Activated CD8-positive, alpha-beta T cell treated with anti-CD3 and anti-CD28 coated beads, Interleukin-2, amount 10 ng/mL, durations not matched to agents 7 days and 5 days (primary cell): ENCODE measurements at regions not wholly inside any gene's neighbourhood (a gene's known extent, or its start where the extent isn't known, plus 50 kb on each side); places are given as distances from the start of the nearest gene placed in this dataset.
"Not testable (repeated sequence)": the region's sequence is repeated elsewhere in the genome, so short reads cannot be mapped to it uniquely, and the experiment has no call there.

Source experiments
- ATAC-seq: fragments of 150-1000 bp; cut with Tn5 transposase; one replicate; pipeline ENCODE4 v1.10.0; 2021; ENCODE audit warnings: moderate library complexity
- CTCF ChIA-PET: fragments of 350-600 bp; sonication (Branson Sonifier 250); formaldehyde crosslinking; loops from one replicate; lab custom pipeline; 2021; ENCODE audit warnings: antibody characterized with exemption; lab: Charles Lee
- POLR2A ChIA-PET: fragments of 350-600 bp; sonication (Branson Sonifier 250); formaldehyde crosslinking; loops from one replicate; lab custom pipeline; 2021; ENCODE audit warnings: antibody characterized with exemption; lab: Charles Lee
- DNase-seq: peaks from one replicate; pipeline ENCODE4 v3.0.0-alpha.2; 2020
- H3K27ac Mint-ChIP-seq: one replicate; pipeline ENCODE4 v1.8.0; 2021; ENCODE audit warnings: mild to moderate bottlenecking, mixed read lengths
- H3K27me3 Mint-ChIP-seq: one replicate; pipeline ENCODE4 v1.8.0; 2021; ENCODE audit warnings: low read depth, mixed read lengths
- H3K36me3 Mint-ChIP-seq: one replicate; pipeline ENCODE4 v1.8.0; 2021; ENCODE audit warnings: low read depth, mixed read lengths
- H3K4me1 Mint-ChIP-seq: one replicate; pipeline ENCODE4 v1.8.0; 2021; ENCODE audit warnings: low read depth, mixed read lengths
- H3K4me3 Mint-ChIP-seq: one replicate; pipeline ENCODE4 v1.8.0; 2021; ENCODE audit warnings: mild to moderate bottlenecking, mixed read lengths
- H3K9me3 Mint-ChIP-seq: one replicate; pipeline ENCODE4 v1.8.0; 2022; ENCODE audit warnings: mixed read lengths; ENCODE audit not compliant: insufficient read depth

GRCh38 chr2:160747501-160748170 lies 254.0 kb upstream of the RBMS1 start:
- Mint-ChIP-seq H3K4me3 (no peak overlapping the region), H3K27ac (no peak overlapping the region), H3K27me3 (peaks cover 8% of the 10 kb centered on the region)

GRCh38 chr2:160751021-160751420 lies 257.4 kb upstream of the RBMS1 start:
- Mint-ChIP-seq H3K36me3 (no peaks in the 10 kb centered on the region), H3K27ac (no peak overlapping the region), H3K27me3 (peaks cover 6% of the 10 kb centered on the region), H3K9me3 (peaks cover 7% of the 10 kb centered on the region), H3K4me3 (no peak overlapping the region), H3K4me1 (no peaks in the 10 kb centered on the region)
- CTCF ChIA-PET, result no interaction called here
- ATAC-seq (no peak), DNase-seq (no peak)
- POLR2A ChIA-PET, result no interaction called here

More at GRCh38 chr2:160747501-160748170, 254.0 kb upstream of the RBMS1 start:
- ChIA-PET CTCF (no interaction called here), POLR2A (no interaction called here)
- Mint-ChIP-seq H3K36me3 (no peaks in the 10 kb centered on the region), H3K9me3 (no peaks in the 10 kb centered on the region), H3K4me1 (no peaks in the 10 kb centered on the region)
- DNase-seq (no peak), ATAC-seq (no peak)

GRCh38 chr2:160752475-160753330 lies 259.1 kb upstream of the RBMS1 start:
- Mint-ChIP-seq H3K27ac (no peak overlapping the region), H3K4me3 (no peak overlapping the region), H3K36me3 (no peaks in the 10 kb centered on the region), H3K4me1 (no peaks in the 10 kb centered on the region), H3K9me3 (peaks cover 7% of the 10 kb centered on the region), H3K27me3 (peaks cover 6% of the 10 kb centered on the region)
- CTCF ChIA-PET, result no interaction called here
- POLR2A ChIA-PET, result no interaction called here
- DNase-seq (no peak), ATAC-seq (no peak)

DNA sequence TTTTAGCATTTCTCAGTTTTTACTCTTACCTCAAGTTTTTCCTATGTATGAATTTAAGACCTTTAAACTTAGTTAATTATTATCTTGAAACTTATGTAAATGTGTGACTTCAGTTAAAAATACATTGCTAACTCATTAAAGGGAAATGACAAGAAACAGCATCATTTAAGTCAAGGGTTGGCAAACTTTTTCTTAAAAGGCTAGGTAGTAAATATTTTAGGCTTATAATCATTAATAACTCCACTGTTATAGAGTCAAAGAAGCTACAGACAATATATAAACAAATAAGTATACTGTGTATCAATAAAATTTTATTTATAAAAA lies 259.7 kb upstream of the RBMS1 start:
- Mint-ChIP-seq H3K4me3 (no peak overlapping the region), H3K36me3 (no peaks in the 10 kb centered on the region), H3K9me3 (peaks cover 7% of the 10 kb centered on the region), H3K27me3 (peaks cover 6% of the 10 kb centered on the region), H3K27ac (no peak overlapping the region), H3K4me1 (no peaks in the 10 kb centered on the region)
- ChIA-PET CTCF (no interaction called here), POLR2A (no interaction called here)
- ATAC-seq (no peak), DNase-seq (no peak)

DNA sequence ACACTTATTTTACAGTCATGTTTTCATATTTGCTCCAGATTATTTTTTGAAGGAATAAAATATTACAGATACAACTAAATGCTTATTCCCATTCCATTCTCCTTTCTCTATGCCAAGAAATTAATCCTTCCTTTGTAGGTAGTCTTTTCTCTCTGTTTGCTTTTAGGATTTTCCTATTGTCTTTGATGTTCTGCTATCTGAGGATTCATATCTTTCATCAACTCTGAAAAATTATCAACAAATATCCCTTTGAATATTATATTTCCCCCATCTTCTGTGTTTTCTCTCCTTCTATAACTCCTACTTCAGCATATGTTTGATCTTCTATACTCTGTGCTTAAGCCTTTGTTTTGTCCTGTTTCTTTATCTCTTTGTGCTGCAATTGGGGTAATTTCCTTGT lies 260.4 kb upstream of the RBMS1 start:
- H3K27ac Mint-ChIP-seq, result no peak overlapping the region
- no peaks in the 10 kb centered on the region for H3K4me1 Mint-ChIP-seq
- H3K36me3 Mint-ChIP-seq, result no peaks in the 10 kb centered on the region
- no peak overlapping the region for H3K4me3 Mint-ChIP-seq
- ChIA-PET CTCF (no interaction called here), POLR2A (no interaction called here)
- peaks cover 7% of the 10 kb centered on the region for H3K9me3 Mint-ChIP-seq
- H3K27me3 Mint-ChIP-seq, result peaks cover 6% of the 10 kb centered on the region
- no peak for ATAC-seq
- DNase-seq, result no peak

DNA sequence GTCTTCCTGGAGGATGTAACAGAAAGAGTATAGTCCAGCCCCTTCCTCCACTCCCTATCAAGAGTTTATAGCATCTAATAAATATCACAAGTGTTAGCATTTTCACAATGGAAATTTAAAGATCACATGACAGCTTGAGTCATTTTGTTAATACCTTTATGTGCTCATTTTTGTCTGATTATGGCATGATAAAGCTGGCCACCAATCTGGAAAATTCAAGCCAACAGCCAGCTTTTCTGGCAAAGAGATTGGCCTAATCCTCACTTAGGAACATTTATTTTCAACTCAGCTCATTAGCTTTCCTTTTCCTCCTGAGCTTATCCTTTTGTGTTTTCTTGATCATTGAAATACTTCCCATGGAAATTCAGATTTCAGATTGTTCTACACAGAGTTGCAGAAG lies 262.9 kb upstream of the RBMS1 start:
- CTCF ChIA-PET, result no interaction called here
- no peak for DNase-seq
- Mint-ChIP-seq H3K27ac (no peak overlapping the region), H3K9me3 (peaks cover 7% of the 10 kb centered on the region), H3K36me3 (no peaks in the 10 kb centered on the region), H3K27me3 (peaks cover 4% of the 10 kb centered on the region), H3K4me3 (no peak overlapping the region), H3K4me1 (no peaks in the 10 kb centered on the region)
- POLR2A ChIA-PET, result no interaction called here
- ATAC-seq, result no peak

DNA sequence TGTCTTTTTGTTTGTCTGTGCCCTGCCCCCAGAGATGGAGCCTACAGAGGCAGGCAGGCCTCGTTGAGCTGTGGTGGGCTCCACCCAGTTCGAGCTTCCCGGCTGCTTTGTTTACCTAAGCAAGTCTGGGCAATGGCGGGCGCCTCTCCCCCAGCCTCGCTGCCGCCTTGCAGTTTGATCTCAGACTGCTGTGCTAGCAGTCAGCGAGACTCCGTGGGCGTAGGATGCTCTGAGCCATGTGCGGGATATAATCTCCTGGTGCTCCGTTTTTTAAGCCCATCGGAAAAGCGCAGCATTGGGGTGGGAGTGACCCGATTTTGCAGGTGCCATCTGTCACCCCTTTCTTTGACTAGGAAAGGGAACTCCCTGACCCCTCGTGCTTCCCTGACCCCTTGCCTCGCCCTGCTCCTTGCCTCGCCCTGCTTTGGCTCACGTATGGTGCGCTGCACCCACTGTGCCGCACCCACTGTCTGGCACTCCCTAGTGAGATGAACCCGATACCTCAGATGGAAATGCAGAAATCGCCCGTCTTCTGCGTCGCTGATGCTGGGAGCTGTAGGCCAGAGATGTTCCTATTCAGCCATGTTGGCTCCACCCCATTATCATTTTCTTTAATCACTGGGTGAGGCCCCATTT lies 269.0 kb upstream of the RBMS1 start:
- POLR2A ChIA-PET, H3K27me3 Mint-ChIP-seq, ATAC-seq, H3K9me3 Mint-ChIP-seq, H3K27ac Mint-ChIP-seq, DNase-seq, H3K36me3 Mint-ChIP-seq, CTCF ChIA-PET, H3K4me3 Mint-ChIP-seq, H3K4me1 Mint-ChIP-seq: not testable (repeated sequence)

DNA sequence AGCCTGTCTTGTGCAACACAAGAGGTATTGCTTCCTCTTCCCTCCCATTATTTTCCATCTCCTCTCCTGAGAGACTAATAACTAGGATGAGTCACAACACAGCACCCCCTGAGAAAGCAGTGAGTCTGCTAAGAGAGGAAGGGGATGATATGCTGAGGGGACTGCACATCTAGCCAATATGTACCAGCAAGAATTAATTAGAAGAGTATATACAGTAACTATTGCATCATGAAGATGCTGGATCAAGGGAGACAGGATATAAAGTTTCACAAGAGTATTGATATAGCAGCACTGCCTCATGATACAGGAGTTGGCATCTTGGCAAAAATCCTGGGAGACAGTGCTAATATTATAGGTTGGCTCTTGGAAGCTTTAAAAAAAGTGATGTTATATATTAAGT lies 289.9 kb upstream of the RBMS1 start:
- Mint-ChIP-seq H3K27me3 (no peaks in the 10 kb centered on the region), H3K27ac (no peak overlapping the region), H3K36me3 (no peaks in the 10 kb centered on the region), H3K9me3 (no peaks in the 10 kb centered on the region), H3K4me3 (no peak overlapping the region), H3K4me1 (no peaks in the 10 kb centered on the region)
- CTCF ChIA-PET, result no interaction called here
- ATAC-seq (no peak), DNase-seq (no peak)
- POLR2A ChIA-PET, result no interaction called here

DNA sequence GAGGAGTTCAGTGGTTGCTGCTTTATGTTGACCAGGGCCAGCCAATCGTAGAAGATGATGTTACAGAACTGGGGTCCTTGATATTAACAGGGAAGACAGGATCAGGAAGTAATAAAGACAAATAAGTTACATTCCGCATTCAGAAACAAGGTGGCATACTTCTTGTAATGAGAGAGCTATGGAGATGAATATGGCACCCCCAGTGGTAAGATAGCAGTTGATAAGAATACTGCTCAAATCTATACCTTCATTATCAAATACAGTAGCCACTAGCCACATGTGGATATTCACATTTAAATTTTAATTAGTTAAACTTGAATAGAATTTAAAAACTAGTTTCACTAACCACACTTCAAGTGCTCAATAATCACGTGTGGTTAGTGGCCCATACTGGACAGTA lies 290.4 kb upstream of the RBMS1 start:
- H3K27ac Mint-ChIP-seq, result no peak overlapping the region
- no peaks in the 10 kb centered on the region for H3K27me3 Mint-ChIP-seq
- H3K36me3 Mint-ChIP-seq, result no peaks in the 10 kb centered on the region
- POLR2A ChIA-PET, result no interaction called here
- DNase-seq (no peak), ATAC-seq (no peak)
- H3K9me3 Mint-ChIP-seq, result no peaks in the 10 kb centered on the region
- no peaks in the 10 kb centered on the region for H3K4me1 Mint-ChIP-seq
- no peak overlapping the region for H3K4me3 Mint-ChIP-seq
- CTCF ChIA-PET, result no interaction called here

DNA sequence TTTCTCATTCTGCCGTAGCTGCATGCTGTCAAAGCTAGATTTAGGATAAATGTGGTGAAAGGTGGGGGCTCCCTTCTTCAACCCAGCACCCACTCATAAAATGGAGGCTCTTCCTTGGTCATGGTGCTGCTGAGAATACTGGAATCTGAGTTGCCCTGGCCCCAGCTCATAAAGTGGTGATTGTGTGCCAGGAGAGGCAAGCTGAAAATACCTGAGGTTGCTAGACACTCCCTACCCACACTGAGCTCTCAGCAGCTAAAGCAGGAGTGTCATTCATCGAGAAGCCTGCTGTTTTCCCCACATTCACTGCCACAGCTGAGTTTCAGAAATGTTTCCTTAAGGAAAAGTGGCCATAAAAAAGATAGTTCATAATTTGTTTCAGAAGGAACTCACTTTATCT lies 297.1 kb upstream of the RBMS1 start:
- DNase-seq (no peak), ATAC-seq (no peak)
- Mint-ChIP-seq H3K4me1 (no peaks in the 10 kb centered on the region), H3K4me3 (no peak overlapping the region), H3K9me3 (no peaks in the 10 kb centered on the region), H3K27me3 (no peaks in the 10 kb centered on the region), H3K27ac (no peak overlapping the region), H3K36me3 (no peaks in the 10 kb centered on the region)
- CTCF ChIA-PET, result interaction anchor here (1.1 kb wide), 1 partner anchor 273 kb away, joined by 3 read pairs; no protein-coding TSS in a partner anchor
- POLR2A ChIA-PET, result no interaction called here

DNA sequence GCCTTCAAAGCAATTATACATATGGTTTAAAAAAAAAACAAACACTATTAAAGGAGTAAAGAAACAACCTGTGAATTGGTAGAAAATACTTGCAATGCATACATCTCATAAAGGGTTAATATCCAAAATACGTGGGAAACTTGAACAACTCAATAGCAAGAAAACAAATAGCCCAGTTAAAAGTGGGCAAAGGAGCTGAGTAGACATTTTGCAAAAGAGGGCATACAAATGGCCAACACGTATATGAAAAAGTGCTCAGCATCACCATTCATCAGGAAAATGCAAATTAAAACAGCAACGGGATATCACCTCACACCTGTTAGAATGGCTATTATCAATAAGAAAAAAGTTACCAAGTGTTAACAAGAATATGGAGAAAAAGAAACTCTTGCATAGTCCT lies 298.3 kb upstream of the RBMS1 start:
- H3K4me3 Mint-ChIP-seq, result no peak overlapping the region
- no peaks in the 10 kb centered on the region for H3K9me3 Mint-ChIP-seq
- H3K27me3 Mint-ChIP-seq, result no peaks in the 10 kb centered on the region
- ATAC-seq (no peak), DNase-seq (no peak)
- H3K36me3 Mint-ChIP-seq, result no peaks in the 10 kb centered on the region
- ChIA-PET POLR2A (no interaction called here), CTCF (no interaction called here)
- H3K27ac Mint-ChIP-seq, result no peak overlapping the region
- no peaks in the 10 kb centered on the region for H3K4me1 Mint-ChIP-seq

DNA sequence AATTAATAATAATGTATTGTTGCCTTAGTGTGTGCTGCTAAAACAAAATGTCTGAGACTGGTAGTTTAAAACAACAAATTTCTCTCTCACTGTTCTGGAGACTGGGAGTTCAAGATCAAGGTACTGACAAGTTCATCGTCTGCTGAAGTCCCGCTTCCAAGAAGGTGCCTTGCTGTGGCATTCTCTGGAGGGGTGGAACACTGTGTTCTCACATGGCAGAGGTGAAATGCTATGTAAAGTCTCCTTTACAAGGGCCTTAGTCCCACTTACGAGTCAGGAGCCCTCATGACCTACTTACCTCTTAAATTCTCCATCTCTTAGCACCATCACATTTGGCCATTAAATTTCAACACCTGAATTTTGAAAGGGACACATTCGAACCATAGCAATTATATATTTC lies 299.2 kb upstream of the RBMS1 start:
- no peaks in the 10 kb centered on the region for H3K36me3 Mint-ChIP-seq

More for the DNA sequence above, 299.2 kb upstream of the RBMS1 start:
- ChIA-PET CTCF (no interaction called here), POLR2A (no interaction called here)
- Mint-ChIP-seq H3K9me3 (no peaks in the 10 kb centered on the region), H3K27me3 (no peaks in the 10 kb centered on the region), H3K4me3 (no peak overlapping the region), H3K4me1 (no peaks in the 10 kb centered on the region), H3K27ac (no peak overlapping the region)
- ATAC-seq (no peak), DNase-seq (no peak)
